SJSA1 (cell line): ENCODE measurements at regions not wholly inside any gene's neighbourhood (a gene's known extent, or its start where the extent isn't known, plus 50 kb on each side); places are given as distances from the start of the nearest gene placed in this dataset.

ENCODE experiments used
- DNase-seq, 2 experiments: peaks; one replicate each; pipeline ENCODE4 v3.0.0-alpha.2; 2015 to 2020; ENCODE audit warnings: low spot score in 2 of 2, low read depth in 1 of 2
- H3K27ac ChIP-seq: fragments of 250-450 bp; sonication (Bioruptor Pico); 2 replicates; pipeline ENCODE4 v1.5.1; 2020; ENCODE audit warnings: mild to moderate bottlenecking, moderate library complexity
- H3K27me3 ChIP-seq: fragments of 250-450 bp; sonication (Bioruptor Pico); replicated peaks from 2 replicates; pipeline ENCODE4 v1.5.1; 2020; ENCODE audit warnings: mild to moderate bottlenecking, moderate library complexity
- H3K36me3 ChIP-seq: fragments of 250-450 bp; sonication (Bioruptor Pico); 2 replicates; pipeline ENCODE4 v1.5.1; 2020; ENCODE audit warnings: mild to moderate bottlenecking
- H3K4me1 ChIP-seq: fragments of 250-450 bp; sonication (Bioruptor Pico); replicated peaks from 2 replicates; pipeline ENCODE4 v1.6.1; 2021; ENCODE audit warnings: mild to moderate bottlenecking
- H3K4me3 ChIP-seq: fragments of 250-450 bp; sonication (Bioruptor Pico); 2 replicates; pipeline ENCODE4 v1.5.1; 2020; ENCODE audit warnings: mild to moderate bottlenecking
- H3K9me3 ChIP-seq: fragments of 250-450 bp; sonication (Bioruptor Pico); replicated peaks from 2 replicates; pipeline ENCODE4 v1.5.1; 2020; ENCODE audit warnings: mild to moderate bottlenecking

- Histone ChIP-seq H3K4me3 (no peak overlapping the region), H3K27me3 (no peaks in the 10 kb centered on the region), H3K4me1 (no peaks in the 10 kb centered on the region), H3K36me3 (no peaks in the 10 kb centered on the region), H3K27ac (no peak overlapping the region), H3K9me3 (no peaks in the 10 kb centered on the region)
- DNase-seq, result no peak
These were observed 437.0 kb downstream of the PIK3R1 start for GRCh38 chr5:68652534-68652965.

- H3K27ac ChIP-seq, result no peak overlapping the region
- H3K36me3 ChIP-seq, result no peaks in the 10 kb centered on the region
- no peaks in the 10 kb centered on the region for H3K27me3 ChIP-seq
- H3K4me1 ChIP-seq, result no peaks in the 10 kb centered on the region
- no peaks in the 10 kb centered on the region for H3K9me3 ChIP-seq
- no peak overlapping the region for H3K4me3 ChIP-seq
- DNase-seq, result no peak
These were observed 437.9 kb downstream of the PIK3R1 start for GRCh38 chr5:68653471-68653870.

DNA sequence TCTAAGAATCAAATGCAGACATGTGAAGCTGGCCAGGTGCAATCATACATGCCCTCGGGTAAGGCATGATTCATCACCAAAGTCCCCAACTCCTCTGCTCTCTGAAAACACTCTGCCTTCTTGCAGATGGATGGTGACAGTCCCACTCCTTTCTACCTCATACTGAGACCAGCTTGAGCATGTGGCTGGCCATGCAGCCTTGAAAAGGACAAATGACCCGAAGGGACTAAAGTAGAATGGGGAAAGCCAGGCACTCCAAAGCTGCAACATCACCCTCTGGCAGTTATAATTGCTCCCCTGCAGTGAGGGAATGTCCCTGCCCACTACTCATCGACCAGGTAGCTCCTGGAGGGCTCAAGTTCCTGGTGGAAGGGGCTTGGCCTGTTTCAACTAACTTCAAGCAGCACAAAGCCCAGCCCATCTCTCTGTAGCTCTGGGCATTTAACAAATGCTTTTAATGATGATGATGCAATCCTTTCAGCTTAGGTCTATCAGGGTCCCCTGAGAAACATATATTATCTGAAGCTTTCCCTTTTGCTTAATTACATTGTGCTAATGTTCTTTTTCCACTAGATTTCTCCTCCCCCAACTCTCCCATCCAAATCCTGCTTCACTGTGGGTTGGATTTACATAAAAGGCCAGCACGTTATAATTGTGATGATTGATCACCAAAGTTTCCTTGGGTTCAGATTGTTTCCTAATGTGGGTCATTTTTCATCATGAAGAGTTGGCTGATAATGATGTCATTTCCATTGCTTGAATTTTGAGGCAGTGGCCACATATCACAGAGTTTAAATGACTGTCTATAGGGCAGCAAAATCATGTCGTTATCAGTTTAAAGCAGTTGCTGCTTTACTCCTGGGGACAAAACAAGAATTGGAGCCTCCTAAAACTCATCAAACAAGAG, 436.5 kb upstream of the SLC30A5 start:
- H3K27ac ChIP-seq, result no peak overlapping the region

DNA sequence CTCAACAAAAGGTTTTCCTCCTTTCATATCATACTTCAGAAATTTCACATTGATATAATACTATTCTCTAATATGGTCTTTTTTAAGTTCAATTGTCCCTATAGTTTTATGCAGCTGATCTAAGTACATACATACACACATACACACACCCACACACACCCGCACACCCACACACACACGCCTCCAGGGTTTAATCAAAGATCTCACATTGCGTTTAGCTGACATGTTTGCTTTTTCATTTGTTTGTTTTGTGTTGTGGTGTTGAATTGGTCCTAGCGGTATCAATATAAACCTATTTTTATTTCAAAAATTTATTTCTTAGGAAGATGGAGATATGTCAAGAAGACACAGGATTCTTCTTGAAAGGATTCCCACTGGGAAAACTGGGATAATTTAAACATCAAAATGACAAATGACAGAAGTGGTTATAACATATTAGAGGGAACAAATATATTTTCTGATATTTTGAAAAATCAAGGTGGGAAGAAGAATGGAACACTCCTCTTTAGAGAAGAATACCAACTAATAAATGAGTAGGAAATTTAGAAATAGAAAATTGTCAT, 434.9 kb upstream of the SLC30A5 start:
- no peak for DNase-seq
- Histone ChIP-seq H3K9me3 (no peaks in the 10 kb centered on the region), H3K27me3 (no peaks in the 10 kb centered on the region), H3K36me3 (no peaks in the 10 kb centered on the region), H3K4me1 (no peaks in the 10 kb centered on the region), H3K27ac (no peak overlapping the region), H3K4me3 (no peak overlapping the region)

More for the DNA sequence above, 436.5 kb upstream of the SLC30A5 start:
- no peaks in the 10 kb centered on the region for H3K36me3 ChIP-seq
- no peaks in the 10 kb centered on the region for H3K4me1 ChIP-seq
- H3K27me3 ChIP-seq, result no peaks in the 10 kb centered on the region
- no peaks in the 10 kb centered on the region for H3K9me3 ChIP-seq
- no peak for DNase-seq
- no peak overlapping the region for H3K4me3 ChIP-seq

GRCh38 chr5:68659881-68660280, 433.9 kb upstream of the SLC30A5 start:
- H3K4me1 ChIP-seq, result no peaks in the 10 kb centered on the region
- no peaks in the 10 kb centered on the region for H3K27me3 ChIP-seq
- no peaks in the 10 kb centered on the region for H3K9me3 ChIP-seq
- H3K27ac ChIP-seq, result no peak overlapping the region
- no peak overlapping the region for H3K4me3 ChIP-seq
- no peak for DNase-seq
- no peaks in the 10 kb centered on the region for H3K36me3 ChIP-seq

DNA sequence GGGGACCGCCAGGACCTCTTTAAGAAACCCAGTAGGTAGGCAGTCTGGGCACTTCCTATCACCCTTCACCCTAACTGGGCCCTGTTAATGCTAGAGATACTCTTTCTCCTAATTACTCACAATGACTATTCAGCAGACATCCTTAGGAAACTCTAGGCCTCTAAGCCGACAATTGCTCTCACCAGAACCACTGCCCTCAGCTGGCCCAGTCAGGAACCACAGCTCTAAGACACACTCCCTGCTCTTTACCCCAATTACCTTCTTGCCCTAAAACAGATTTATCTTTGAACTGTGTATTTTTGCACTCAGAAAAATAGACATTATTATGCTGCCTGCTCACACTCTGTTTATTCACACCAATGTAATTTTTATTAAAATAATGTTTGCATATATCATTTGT, 432.6 kb upstream of the SLC30A5 start:
- Histone ChIP-seq H3K4me1 (no peaks in the 10 kb centered on the region), H3K27ac (no peak overlapping the region), H3K9me3 (no peaks in the 10 kb centered on the region), H3K27me3 (no peaks in the 10 kb centered on the region), H3K36me3 (no peaks in the 10 kb centered on the region), H3K4me3 (no peak overlapping the region)
- DNase-seq, result no peak

GRCh38 chr5:68662804-68663307, 431.0 kb upstream of the SLC30A5 start:
- Histone ChIP-seq H3K27ac (no peak overlapping the region), H3K27me3 (no peaks in the 10 kb centered on the region), H3K4me1 (no peaks in the 10 kb centered on the region), H3K9me3 (no peaks in the 10 kb centered on the region), H3K36me3 (no peaks in the 10 kb centered on the region), H3K4me3 (no peak overlapping the region)
- no peak for DNase-seq

DNA sequence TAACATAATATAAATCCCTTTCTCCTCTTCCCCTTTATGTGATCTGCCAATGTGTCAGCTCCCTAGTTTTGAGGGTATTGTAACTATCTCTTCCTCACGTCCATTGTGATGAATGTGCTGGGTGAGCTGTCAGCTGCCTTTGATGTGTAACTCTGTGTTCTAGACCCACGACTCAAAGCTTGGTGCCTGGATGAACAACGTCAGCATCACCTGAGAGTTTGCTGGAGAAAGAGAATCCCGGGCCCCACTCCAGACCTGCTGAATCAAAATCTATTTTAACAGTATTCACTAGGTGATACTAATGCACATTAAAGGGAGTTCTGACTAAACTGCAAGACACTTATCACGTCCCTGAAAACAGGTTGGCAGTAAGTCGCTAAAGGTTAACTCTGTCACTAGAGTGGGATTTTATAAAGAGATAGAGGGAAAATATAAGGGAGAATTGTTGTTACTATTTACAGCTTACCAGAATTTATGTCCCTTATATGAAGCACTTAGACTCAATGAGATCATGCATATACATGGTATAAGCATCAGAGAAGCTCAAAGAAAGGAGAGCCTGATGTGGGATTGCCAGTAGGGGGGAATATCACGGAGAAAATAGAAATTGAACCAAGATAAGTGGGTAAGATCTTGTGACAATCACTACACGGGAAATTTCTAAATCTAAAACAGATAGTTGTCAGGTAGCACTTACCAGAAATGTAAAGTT, 423.8 kb upstream of the SLC30A5 start:
- no peak overlapping the region for H3K27ac ChIP-seq
- H3K4me1 ChIP-seq, result no peaks in the 10 kb centered on the region
- H3K9me3 ChIP-seq, result no peaks in the 10 kb centered on the region
- no peak overlapping the region for H3K4me3 ChIP-seq
- no peaks in the 10 kb centered on the region for H3K36me3 ChIP-seq
- no peak for DNase-seq
- no peaks in the 10 kb centered on the region for H3K27me3 ChIP-seq

- Histone ChIP-seq H3K27me3 (no peaks in the 10 kb centered on the region), H3K9me3 (no peaks in the 10 kb centered on the region), H3K4me1 (no peaks in the 10 kb centered on the region), H3K4me3 (no peak overlapping the region), H3K36me3 (no peaks in the 10 kb centered on the region), H3K27ac (no peak overlapping the region)
- no peak for DNase-seq
These were observed 420.6 kb upstream of the SLC30A5 start for GRCh38 chr5:68673106-68673822.

GRCh38 chr5:68673823-68674180, 420.0 kb upstream of the SLC30A5 start:
- Histone ChIP-seq H3K27me3 (no peaks in the 10 kb centered on the region), H3K4me1 (no peaks in the 10 kb centered on the region), H3K4me3 (no peak overlapping the region), H3K9me3 (no peaks in the 10 kb centered on the region), H3K36me3 (no peaks in the 10 kb centered on the region), H3K27ac (no peak overlapping the region)
- DNase-seq, result no peak

GRCh38 chr5:68679041-68679440, 414.8 kb upstream of the SLC30A5 start:
- no peaks in the 10 kb centered on the region for H3K27me3 ChIP-seq
- no peaks in the 10 kb centered on the region for H3K4me1 ChIP-seq
- H3K9me3 ChIP-seq, result no peaks in the 10 kb centered on the region

GRCh38 chr5:68680366-68680765, 413.4 kb upstream of the SLC30A5 start:
- no peaks in the 10 kb centered on the region for H3K27me3 ChIP-seq
- no peak overlapping the region for H3K4me3 ChIP-seq
- no peak overlapping the region for H3K27ac ChIP-seq
- H3K4me1 ChIP-seq, result no peaks in the 10 kb centered on the region
- no peak for DNase-seq
- no peaks in the 10 kb centered on the region for H3K36me3 ChIP-seq
- no peaks in the 10 kb centered on the region for H3K9me3 ChIP-seq

More at GRCh38 chr5:68679041-68679440, 414.8 kb upstream of the SLC30A5 start:
- Histone ChIP-seq H3K27ac (no peak overlapping the region), H3K4me3 (no peak overlapping the region), H3K36me3 (no peaks in the 10 kb centered on the region)
- no peak for DNase-seq

DNA sequence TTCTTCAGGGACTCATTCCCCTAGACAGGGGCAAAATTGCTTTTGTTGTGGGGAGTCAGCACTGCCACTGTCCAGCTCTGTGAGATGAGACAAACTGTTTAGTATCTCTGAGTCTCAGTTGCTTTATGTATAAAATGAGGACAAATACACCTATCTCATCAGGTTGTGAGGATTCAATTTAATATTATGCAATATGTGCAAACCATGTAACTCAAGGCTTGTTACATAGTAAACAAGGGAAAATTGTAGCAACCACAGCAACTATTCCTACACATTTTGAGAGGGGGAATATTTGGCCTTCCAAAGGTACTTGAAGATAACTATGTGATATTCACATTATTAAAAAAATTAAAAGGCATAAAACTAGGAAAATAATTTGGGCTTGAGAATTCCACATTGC, 411.9 kb upstream of the SLC30A5 start:
- H3K27me3 ChIP-seq, result no peaks in the 10 kb centered on the region
- no peaks in the 10 kb centered on the region for H3K9me3 ChIP-seq
- no peaks in the 10 kb centered on the region for H3K36me3 ChIP-seq
- H3K27ac ChIP-seq, result no peak overlapping the region
- DNase-seq, result no peak
- H3K4me1 ChIP-seq, result no peaks in the 10 kb centered on the region
- H3K4me3 ChIP-seq, result no peak overlapping the region
